Mesenchymal stem cell (in vitro differentiated cells and primary cell): ENCODE measurements at regions not wholly inside any gene's neighbourhood (a gene's known extent, or its start where the extent isn't known, plus 50 kb on each side); places are given as distances from the start of the nearest gene placed in this dataset.
A peak's percentile ranks its signal among the peaks of the same experiment; 100 is the strongest.
"Not testable (repeated sequence)": the region's sequence is repeated elsewhere in the genome, so short reads cannot be mapped to it uniquely, and the experiment has no call there.

Source experiments
- DNase-seq: peaks from one replicate; pipeline ENCODE4 v3.0.0-alpha.2; 2013
- H2AFZ ChIP-seq: one replicate; pipeline ENCODE4 v1.6.1; 2013; ENCODE audit warnings: low read depth, mild to moderate bottlenecking, control low read depth, inconsistent platforms, low read length, moderate library complexity
- H2AK5ac ChIP-seq: 2 replicates; pipeline ENCODE4 v1.6.1; 2013; ENCODE audit warnings: low read length, moderate library complexity, mild to moderate bottlenecking, inconsistent platforms; ENCODE audit not compliant: severe bottlenecking
- H2BK120ac ChIP-seq: one replicate; pipeline ENCODE4 v1.6.1; 2013; ENCODE audit warnings: low read depth, mild to moderate bottlenecking, inconsistent platforms, low read length, moderate library complexity
- H2BK12ac ChIP-seq, 2 experiments: one replicate each; pipeline ENCODE4 v1.6.1; 2013; ENCODE audit warnings: inconsistent platforms in 2 of 2, low read length in 2 of 2, mild to moderate bottlenecking in 2 of 2, moderate library complexity in 2 of 2, control low read depth in 1 of 2
- H2BK15ac ChIP-seq: one replicate; pipeline ENCODE4 v1.6.1; 2013; ENCODE audit warnings: mild to moderate bottlenecking, low read depth, inconsistent platforms; ENCODE audit not compliant: poor library complexity, severe bottlenecking
- H2BK5ac ChIP-seq: 2 replicates; pipeline ENCODE4 v1.6.1; 2013; ENCODE audit warnings: low read depth, mild to moderate bottlenecking, low read length, control low read depth, inconsistent platforms; ENCODE audit not compliant: poor library complexity, severe bottlenecking
- H3K14ac ChIP-seq, 2 experiments: one replicate each; pipeline ENCODE4 v1.6.1; 2013; ENCODE audit warnings: inconsistent platforms in 2 of 2, low read length in 2 of 2, control low read depth in 1 of 2, mild to moderate bottlenecking in 1 of 2, moderate library complexity in 1 of 2
- H3K18ac ChIP-seq, 2 experiments: one replicate each; pipeline ENCODE4 v1.6.1; 2013; ENCODE audit warnings: inconsistent platforms in 2 of 2, low read length in 2 of 2, control low read depth in 1 of 2, low read depth in 1 of 2, mild to moderate bottlenecking in 1 of 2
- H3K23ac ChIP-seq, 2 experiments: one replicate each; pipeline ENCODE4 v1.6.1; 2013; ENCODE audit warnings: inconsistent platforms in 2 of 2, low read length in 2 of 2, mild to moderate bottlenecking in 2 of 2, moderate library complexity in 2 of 2, control low read depth in 1 of 2
- H3K27ac ChIP-seq: 2 replicates; pipeline ENCODE4 v1.5.1; 2013; ENCODE audit warnings: mild to moderate bottlenecking, moderate library complexity, low read length, control low read depth, inconsistent platforms; ENCODE audit not compliant: poor library complexity, severe bottlenecking
- H3K27me3 ChIP-seq, 2 experiments: 2 replicates each; pipeline versions ENCODE4 v1.6.1 to v1.7.0; 2013; ENCODE audit warnings: low read length in 2 of 2, mild to moderate bottlenecking in 2 of 2, moderate library complexity in 2 of 2, control low read depth in 1 of 2, inconsistent platforms in 1 of 2; ENCODE audit not compliant: control insufficient read depth in 1 of 2, insufficient read depth in 1 of 2
- H3K36me3 ChIP-seq, 2 experiments: 2 replicates each; pipeline versions ENCODE4 v1.6.1 to v1.7.0; 2013; ENCODE audit warnings: low read length in 2 of 2, control low read depth in 1 of 2, inconsistent platforms in 1 of 2, low read depth in 1 of 2, mild to moderate bottlenecking in 1 of 2; ENCODE audit not compliant: insufficient read depth in 2 of 2, control insufficient read depth in 1 of 2
- H3K4ac ChIP-seq, 2 experiments: one replicate each; pipeline ENCODE4 v1.6.1; 2013; ENCODE audit warnings: inconsistent platforms in 2 of 2, low read length in 2 of 2, mild to moderate bottlenecking in 2 of 2, moderate library complexity in 2 of 2, control low read depth in 1 of 2, low read depth in 1 of 2
- H3K4me1 ChIP-seq: 2 replicates; pipeline ENCODE4 v1.6.1; 2013; ENCODE audit warnings: low read depth, low read length, control low read depth; ENCODE audit not compliant: control insufficient read depth, insufficient read depth
- H3K4me2 ChIP-seq: 2 replicates; pipeline ENCODE4 v1.6.1; 2013; ENCODE audit warnings: low read length, mild to moderate bottlenecking, inconsistent platforms; ENCODE audit not compliant: poor library complexity, severe bottlenecking
- H3K4me3 ChIP-seq, 2 experiments: 2 replicates each; pipeline versions ENCODE4 v1.5.1 to v1.7.0; 2013; ENCODE audit warnings: low read length in 2 of 2, mild to moderate bottlenecking in 2 of 2, control low read depth in 1 of 2, low read depth in 1 of 2; ENCODE audit not compliant: insufficient read depth in 1 of 2
- H3K79me1 ChIP-seq: replicated peaks from 2 replicates; pipeline ENCODE4 v1.6.1; 2013; ENCODE audit warnings: mild to moderate bottlenecking, control low read depth, low read length, inconsistent platforms; ENCODE audit not compliant: poor library complexity, severe bottlenecking
- H3K9ac ChIP-seq: 2 replicates; pipeline ENCODE4 v1.7.0; 2013; ENCODE audit warnings: mild to moderate bottlenecking, low read length, moderate library complexity
- H3K9me3 ChIP-seq: 2 replicates; pipeline ENCODE4 v1.7.0; 2013; ENCODE audit warnings: mild to moderate bottlenecking, low read length; ENCODE audit not compliant: control insufficient read depth
- H4K8ac ChIP-seq: one replicate; pipeline ENCODE4 v1.6.1; 2013; ENCODE audit warnings: inconsistent platforms, mild to moderate bottlenecking, low read length, moderate library complexity
- H4K91ac ChIP-seq: one replicate; pipeline ENCODE4 v1.6.1; 2013; ENCODE audit warnings: mild to moderate bottlenecking, low read length, inconsistent platforms
- WGBS: methylation state at CpG from one replicate; pipeline ENCODE4 v1.1.7; 2013; ENCODE audit warnings: mixed read lengths; 5-methylcytosine and 5-hydroxymethylcytosine counted together

DNA sequence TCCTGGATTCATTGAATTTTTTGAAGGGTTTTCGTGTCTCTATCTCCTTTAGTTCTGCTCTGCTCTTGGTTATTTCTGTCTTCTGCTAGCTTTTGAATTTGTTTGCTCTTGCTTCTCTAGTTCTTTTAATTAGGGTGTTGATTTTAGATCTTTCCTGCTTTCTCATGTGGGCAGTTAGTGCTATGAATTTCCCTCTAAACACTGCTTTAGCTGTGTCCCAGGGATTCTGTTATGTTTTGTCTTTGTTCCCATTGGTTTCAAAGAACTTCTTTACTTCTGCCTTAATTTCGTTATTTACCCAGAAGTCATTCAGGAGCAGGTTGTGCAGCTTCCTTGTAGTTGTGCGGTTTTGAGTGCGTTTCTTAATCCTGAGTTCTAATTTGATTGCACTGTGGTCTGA is 220.1 kb downstream of the UTRN start:
- H3K27me3 ChIP-seq, H3K4ac ChIP-seq, H3K23ac ChIP-seq, H4K91ac ChIP-seq, H3K14ac ChIP-seq, H3K9ac ChIP-seq, DNase-seq, H2BK15ac ChIP-seq, H2BK5ac ChIP-seq, H4K8ac ChIP-seq, H2AFZ ChIP-seq, H3K18ac ChIP-seq, H3K27ac ChIP-seq, H3K4me1 ChIP-seq, H2BK120ac ChIP-seq, H2AK5ac ChIP-seq, H2BK12ac ChIP-seq, H3K4me2 ChIP-seq: not testable (repeated sequence)
- 98% methylated on average over 4 of the region's 4 CpGs for WGBS
- peaks cover 11% of the 10 kb centered on the region for H3K79me1 ChIP-seq
- peak overlapping the region in 1 of 2 experiments; percentile 24 for H3K4me3 ChIP-seq
- peaks cover 13% of the 10 kb centered on the region for H3K9me3 ChIP-seq
- H3K36me3 ChIP-seq: peaks cover 13 to 35% of the 10 kb centered on the region in 2 experiments

DNA sequence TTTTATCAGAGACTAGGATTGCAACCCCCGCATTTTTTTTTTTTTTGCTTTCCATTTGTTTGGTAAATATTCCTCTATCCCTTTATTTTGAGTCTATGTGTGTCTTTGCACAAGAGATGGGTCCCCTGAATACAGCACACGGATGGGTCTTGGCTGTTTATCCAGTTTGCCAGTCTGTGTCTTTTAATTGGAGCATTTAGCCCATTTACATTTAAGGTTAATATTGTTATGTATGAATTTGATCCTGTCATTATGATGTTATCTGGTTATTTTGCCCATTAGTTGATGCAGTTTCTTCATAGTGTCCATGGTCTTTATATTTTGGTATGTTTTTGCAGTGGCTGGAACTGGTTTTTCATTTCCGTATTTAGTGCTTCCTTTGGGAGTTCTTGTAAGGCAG is 220.9 kb downstream of the UTRN start:
- peaks cover 13 to 30% of the 10 kb centered on the region in 2 experiments for H3K36me3 ChIP-seq
- not testable (repeated sequence) for H2AK5ac ChIP-seq, DNase-seq, H4K8ac ChIP-seq, H3K14ac ChIP-seq, H3K9ac ChIP-seq, H3K18ac ChIP-seq, H2AFZ ChIP-seq, H2BK5ac ChIP-seq, H3K4ac ChIP-seq, H3K4me2 ChIP-seq, H3K4me1 ChIP-seq, H2BK120ac ChIP-seq, H3K4me3 ChIP-seq, H2BK15ac ChIP-seq, H3K27ac ChIP-seq, H4K91ac ChIP-seq, H3K27me3 ChIP-seq, H3K23ac ChIP-seq, H2BK12ac ChIP-seq
- peaks cover 13% of the 10 kb centered on the region for H3K9me3 ChIP-seq
- H3K79me1 ChIP-seq: peaks cover 13% of the 10 kb centered on the region
- WGBS: 100% methylated on average over 2 of the region's 3 CpGs

DNA sequence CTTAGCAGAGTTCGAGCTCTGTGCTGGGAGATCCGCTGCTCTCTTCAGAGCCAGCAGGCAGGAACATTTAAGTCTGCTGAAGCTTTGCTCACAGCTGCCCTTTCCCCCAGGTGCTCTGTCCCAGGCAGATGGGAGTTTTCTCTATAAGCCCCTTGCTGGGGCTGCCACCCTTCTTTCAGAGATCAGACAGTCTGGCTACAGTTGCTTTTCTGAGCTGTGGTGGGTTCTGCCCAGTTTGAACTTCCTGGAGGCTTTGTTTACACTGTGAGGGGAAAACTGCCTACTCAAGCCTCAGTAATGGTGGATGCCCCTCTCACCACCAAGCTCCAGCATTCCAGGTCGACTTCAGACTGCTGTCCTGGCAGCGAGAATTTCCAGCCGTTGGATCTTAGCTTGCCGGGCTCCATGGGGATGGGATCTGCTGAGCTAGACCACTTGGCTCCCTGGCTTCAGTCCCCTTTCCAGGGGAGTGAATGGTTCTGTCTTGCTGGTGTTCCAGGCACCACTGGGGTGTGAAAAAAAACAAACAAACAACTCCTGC is 222.7 kb downstream of the UTRN start:
- not testable (repeated sequence) for H4K8ac ChIP-seq, H3K27ac ChIP-seq, H3K14ac ChIP-seq, H3K4me2 ChIP-seq, DNase-seq, H3K27me3 ChIP-seq, H4K91ac ChIP-seq, H3K4ac ChIP-seq, H3K23ac ChIP-seq, H2AFZ ChIP-seq, H3K4me3 ChIP-seq, H2BK120ac ChIP-seq, H2BK5ac ChIP-seq, H2AK5ac ChIP-seq, H2BK15ac ChIP-seq, H2BK12ac ChIP-seq, H3K4me1 ChIP-seq, H3K18ac ChIP-seq, H3K9ac ChIP-seq
- Histone ChIP-seq H3K79me1 (peaks cover 13% of the 10 kb centered on the region), H3K36me3 (peaks cover 13 to 26% of the 10 kb centered on the region in 2 experiments), H3K9me3 (peaks cover 13% of the 10 kb centered on the region)
- 94% methylated on average over 6 of the region's 6 CpGs for WGBS

DNA sequence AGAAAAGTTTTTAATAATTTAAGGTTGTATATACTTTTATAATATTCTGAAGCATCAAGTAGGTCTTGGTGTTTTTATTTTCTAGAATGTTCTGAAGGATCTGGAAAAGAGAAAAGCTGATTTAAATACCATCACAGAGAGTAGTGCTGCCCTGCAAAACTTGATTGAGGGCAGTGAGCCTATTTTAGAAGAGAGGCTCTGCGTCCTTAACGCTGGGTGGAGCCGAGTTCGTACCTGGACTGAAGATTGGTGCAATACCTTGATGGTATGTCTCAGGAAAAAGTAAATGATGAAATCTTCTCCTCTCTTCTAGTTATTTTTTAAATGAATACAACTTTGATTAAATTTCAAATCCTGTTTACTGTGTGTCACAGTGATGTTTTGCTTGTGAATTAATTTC is 225.7 kb downstream of the UTRN start:
- Histone ChIP-seq H3K23ac (no peak overlapping the region), H2BK12ac (no peak overlapping the region), H3K14ac (no peak overlapping the region), H3K9ac (no peak overlapping the region), H3K4me3 (no peak overlapping the region), H3K36me3 (peaks cover 22 to 50% of the 10 kb centered on the region in 2 experiments), H3K4ac (no peak overlapping the region), H4K8ac (no peak overlapping the region), H2BK15ac (no peak overlapping the region), H3K9me3 (peaks cover 3% of the 10 kb centered on the region), H3K79me1 (peaks cover 15% of the 10 kb centered on the region), H4K91ac (no peak overlapping the region), H3K27me3 (no peaks in the 10 kb centered on the region), H2BK120ac (no peak overlapping the region), H3K18ac (no peak overlapping the region), H2BK5ac (no peak overlapping the region), H3K4me1 (no peaks in the 10 kb centered on the region), H3K4me2 (no peak overlapping the region), H2AFZ (no peak overlapping the region), H3K27ac (no peak overlapping the region), H2AK5ac (no peak overlapping the region)
- 100% methylated on average over 2 of the region's 4 CpGs for WGBS
- no peak for DNase-seq
